HG02763 (cell line): ENCODE measurements at regions not wholly inside any gene's neighbourhood (a gene's known extent, or its start where the extent isn't known, plus 50 kb on each side); places are given as distances from the start of the nearest gene placed in this dataset.

Experiments
- ATAC-seq: cut with Tn5 transposase; IDR thresholded peaks from one replicate; pipeline ENCODE4 v1.9.1; 2021; ENCODE audit warnings: mild to moderate bottlenecking, moderate library complexity; ENCODE audit not compliant: unreplicated experiment

DNA sequence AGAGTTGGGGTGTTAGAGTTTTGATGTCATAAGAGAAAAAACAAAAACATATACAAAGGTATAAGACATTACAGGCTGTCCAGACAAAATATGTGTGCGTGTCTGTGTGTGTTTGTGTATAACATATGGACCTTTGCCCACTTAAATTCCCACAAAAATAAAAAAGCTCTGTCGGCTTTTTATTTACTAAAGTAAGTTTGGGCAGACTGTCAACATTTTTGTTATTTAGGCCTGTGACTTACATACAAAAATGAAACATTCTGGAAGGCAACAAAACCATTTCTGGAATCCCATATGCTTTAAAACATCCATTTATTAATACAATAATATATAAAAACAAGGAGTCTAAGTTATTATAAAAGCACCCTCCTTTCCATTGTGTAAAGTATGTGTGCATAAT is 960.1 kb upstream of the FAT3 start:
- no peak for ATAC-seq

DNA sequence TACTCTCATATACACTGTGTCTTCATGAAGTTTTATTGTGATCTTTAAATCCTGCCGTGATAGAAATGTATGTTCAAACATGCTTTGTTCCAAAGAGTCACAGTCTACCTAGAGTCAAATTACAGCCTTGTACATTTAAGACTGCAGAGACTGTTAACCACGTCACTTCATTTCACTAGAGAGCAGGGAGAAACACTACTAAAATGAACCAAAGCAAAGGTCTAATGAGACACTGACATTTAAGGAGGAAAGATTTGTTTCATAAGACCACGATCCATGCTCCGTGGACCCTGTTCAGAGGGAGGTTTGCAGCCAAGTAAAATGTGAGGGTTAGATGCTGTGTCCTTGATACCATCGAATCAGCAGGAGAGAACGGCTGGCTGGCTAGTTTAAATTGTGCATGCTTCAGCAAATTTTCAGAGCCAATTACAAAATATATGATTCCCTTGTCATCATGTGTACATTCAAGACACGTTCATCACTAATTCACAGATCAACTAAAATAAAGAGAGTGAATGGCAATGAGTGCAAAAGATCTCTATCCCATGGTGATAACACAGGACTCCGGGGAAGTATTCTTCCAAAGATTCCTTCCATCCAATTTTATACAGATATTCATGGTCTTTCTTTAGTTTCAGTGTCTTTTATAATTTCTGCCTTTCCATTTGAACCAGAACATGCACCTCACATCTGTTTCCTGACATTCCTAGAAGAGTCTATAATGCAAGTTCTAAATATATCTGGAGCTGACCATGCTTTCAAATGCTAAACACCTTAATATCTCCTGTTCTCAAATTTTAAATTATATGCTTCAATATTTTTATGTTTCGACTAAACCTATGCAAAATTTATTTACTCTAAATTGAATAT is 960.9 kb upstream of the FAT3 start:
- no peak for ATAC-seq

DNA sequence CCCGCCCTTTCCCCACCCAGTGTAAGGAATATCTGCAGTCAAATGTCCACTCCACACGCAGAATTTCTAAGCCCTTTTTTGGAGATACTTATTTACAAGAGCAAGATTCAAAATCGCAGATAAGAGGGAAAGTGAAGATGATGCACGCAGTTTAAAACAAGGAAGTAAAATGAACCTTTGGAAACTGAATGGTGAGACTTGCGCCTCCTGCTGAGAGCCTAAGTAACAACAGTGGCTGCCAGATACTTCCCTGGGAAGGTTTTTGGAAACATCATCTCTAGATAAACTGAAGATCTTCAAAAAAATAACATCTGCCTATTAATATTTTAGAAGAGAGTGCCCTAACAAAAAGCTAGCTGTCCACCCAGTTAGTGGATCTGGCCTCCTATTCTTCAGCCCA is 963.1 kb upstream of the FAT3 start:
- ATAC-seq, result no peak

DNA sequence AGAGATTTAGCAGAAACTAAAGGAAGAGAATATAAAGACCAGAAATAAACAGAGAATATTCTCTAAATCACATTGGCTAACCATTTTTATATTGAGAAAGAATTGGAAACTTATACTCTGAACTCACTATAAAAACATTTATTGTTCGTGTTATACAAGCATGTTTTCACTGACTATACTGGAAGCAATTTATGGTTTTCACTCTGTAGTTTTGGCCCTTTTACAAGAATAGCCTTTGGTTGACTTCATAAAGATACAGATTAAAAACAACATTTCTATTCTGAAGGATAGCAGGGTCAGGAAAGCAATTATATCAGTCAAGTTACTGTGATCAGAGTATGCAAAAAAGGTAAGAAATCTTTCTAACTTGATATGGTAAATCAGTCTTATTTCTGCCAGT is 965.7 kb upstream of the FAT3 start:
- ATAC-seq, result no peak

DNA sequence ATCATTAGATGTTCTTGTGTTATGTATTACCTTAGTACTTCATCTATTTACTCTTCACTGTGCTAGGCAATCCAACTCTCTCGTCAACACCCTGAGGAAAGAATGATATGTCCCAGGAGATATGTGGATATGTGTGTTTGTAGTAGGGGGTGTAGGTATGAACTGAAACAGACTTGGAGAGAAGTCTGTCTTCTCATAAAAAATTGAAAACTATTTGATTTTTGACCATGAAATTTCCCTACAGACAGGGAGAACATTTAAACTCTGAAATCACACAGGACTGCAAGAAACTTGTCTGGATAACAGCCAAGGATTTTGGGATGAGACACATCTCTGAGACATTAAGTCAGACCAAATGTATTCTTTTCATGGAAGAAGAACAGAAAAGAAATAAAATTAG is 967.0 kb upstream of the FAT3 start:
- no peak for ATAC-seq

DNA sequence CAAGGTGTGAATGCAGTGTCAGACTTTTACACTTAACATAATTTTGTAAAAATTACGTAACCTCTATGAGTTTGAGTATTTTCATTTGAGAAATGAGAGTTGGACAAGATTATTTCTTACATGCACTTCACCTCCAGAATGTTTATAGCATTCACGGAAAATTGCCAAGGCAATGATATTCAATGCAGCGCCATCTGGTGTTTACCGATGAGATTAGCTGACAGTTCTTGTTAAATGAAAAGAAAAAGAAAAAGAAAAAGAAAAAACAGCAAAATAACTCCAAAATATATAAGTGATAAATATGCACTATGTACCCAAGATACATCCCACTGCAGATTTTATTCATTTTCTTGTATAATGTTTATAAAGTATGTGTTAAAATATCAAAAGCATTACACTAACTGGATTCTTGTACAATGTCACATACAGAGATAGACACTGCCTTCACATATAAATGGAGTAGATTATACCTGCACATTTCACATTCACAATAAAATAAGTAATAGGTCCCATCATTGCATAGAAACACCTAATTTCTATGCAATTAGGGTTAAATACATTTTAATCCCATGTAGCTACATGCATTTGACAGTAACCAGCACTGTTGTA is 976.3 kb upstream of the FAT3 start:
- no peak for ATAC-seq

DNA sequence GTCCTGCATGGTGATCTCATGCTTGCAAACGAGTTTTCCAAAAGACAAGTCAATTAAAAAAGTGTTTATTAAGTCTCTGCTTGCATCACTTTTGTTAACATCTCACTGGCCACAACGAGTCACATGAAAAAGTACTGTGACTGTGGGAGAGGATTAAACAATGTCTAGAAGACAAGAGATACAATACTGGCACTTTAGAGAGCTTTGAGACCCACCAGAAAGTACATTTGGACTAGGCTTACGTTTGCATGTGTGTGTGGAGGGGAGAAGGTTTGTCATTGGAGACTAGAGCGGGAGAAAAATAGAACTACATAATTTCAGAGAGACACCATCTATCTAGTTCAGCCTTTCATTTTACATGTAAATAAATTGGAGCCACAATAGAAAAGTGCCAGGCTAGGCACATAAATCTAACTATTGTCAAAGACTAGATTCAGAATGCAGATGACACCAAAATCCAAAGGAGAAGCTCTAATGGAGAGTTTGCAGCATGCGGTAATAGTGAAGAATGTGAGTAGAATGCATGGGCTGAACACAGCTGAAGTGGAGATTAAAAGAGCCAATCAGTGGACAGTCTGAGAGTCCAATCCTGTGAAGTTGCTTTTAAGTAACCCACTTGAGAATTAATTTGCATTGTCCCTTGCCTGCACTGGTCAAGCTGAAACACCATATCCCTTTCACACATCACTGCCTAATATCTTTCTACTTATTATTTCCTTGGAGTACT is 977.4 kb upstream of the FAT3 start:
- no peak for ATAC-seq

DNA sequence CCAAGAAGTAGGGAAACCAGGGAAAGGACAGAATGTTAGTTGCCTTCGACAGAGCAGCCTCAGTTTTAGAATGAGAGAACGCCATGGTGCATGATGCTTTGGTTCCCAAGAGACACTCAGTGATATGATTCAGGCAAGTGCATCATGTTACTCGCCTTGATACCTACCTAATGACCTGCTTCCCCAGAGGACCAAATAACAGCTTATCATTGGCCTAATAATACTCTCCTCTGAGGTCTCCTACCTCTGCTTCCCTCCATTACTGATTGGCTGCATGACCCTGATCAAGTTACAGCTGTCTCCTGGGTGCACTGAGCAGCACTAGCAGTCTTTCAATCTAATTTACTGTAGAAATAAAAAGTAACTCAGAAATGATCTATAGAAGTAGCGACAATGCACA is 979.7 kb upstream of the FAT3 start:
- no peak for ATAC-seq

DNA sequence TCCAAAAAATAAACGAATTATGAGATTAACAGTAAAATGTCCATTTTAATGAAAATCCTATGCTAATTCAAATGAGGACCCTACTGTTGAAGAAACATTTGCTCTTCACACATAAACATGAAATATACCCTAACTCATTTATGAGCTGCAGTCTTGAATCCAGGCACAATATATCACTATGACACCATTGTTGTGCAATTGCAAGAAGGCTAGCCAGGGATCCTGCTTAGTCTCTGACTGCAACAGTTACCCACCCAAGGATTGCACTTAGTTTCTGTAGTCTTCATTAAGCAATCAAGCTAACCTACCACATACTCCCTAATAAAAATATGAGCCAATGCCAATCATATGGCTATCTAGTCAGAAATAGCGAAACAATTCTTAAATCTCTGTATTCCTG is 981.0 kb upstream of the FAT3 start:
- no peak for ATAC-seq

DNA sequence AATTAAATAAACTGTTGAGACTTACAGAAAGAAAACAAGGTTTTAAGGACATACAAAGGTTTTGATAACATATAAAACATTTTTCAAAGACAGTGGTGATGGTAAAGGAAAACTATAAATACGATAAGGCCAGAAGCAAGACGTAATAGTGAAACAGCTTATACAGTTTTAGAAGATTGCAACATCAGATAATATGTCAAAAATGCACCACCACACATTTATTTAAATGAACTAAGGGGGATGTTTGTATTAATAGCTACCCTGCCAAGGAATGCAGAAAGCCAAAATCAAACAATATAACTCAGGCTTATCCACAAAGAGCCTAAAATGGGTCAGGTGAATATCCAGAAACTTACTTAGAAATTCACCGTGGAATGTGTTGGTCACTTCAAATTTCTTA is 981.6 kb upstream of the FAT3 start:
- ATAC-seq, result no peak

DNA sequence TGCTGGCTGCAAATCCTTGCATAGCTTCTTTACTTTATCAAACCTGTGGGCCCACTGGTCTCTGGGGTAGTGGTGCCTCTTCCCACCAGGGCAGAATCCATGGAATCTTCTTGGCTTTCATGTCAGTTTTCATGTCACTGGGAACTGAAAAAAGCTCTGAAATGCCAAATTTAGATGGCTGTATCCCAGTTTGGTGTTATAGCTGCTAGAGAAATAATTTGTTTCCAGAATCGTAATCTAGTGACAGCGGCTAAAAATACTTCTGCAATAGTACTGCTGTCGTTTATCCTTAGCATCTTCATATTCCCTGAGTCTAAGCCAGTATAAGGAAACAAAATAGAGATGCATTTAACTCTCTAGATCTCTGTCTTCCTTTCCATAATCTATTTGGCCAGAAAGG is 983.4 kb upstream of the FAT3 start:
- no peak for ATAC-seq

DNA sequence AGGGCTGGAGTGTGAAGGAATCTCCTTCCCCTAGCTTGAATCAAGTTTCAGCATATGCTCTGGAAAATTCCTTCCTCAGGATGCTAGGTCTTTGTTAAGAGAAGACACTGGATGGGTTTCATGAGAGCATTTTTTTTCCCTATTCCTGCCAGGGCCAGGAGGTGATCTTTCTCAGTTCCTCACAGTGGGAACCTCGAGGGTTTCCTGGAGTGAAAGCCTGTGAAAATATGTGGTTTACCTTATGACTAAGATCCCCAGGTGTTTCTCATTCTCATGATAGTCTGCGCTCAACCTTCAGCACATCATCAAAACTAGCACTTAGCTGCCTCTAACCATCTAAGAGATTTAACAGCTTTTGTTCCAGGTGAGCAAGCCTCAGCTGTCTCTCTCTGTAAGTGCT is 985.3 kb upstream of the FAT3 start:
- no peak for ATAC-seq

DNA sequence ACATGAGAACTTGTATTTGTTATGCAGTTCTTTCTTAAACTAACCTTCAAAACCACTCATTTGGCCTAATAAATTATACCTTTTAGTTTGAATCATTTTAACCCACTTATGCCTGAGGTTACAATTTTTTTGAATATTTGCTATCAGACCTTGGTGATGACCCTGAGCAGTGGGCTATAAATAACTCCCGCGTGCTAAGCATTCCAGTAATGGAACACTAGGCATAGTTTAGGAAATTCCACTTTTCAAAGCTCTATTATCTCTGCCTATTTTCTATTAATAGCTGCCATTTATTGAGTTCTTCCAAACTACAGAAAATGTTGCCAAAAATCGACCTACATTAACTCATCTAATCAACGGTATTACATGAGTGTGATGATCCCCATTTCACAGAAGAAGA is 993.4 kb upstream of the FAT3 start:
- no peak for ATAC-seq

DNA sequence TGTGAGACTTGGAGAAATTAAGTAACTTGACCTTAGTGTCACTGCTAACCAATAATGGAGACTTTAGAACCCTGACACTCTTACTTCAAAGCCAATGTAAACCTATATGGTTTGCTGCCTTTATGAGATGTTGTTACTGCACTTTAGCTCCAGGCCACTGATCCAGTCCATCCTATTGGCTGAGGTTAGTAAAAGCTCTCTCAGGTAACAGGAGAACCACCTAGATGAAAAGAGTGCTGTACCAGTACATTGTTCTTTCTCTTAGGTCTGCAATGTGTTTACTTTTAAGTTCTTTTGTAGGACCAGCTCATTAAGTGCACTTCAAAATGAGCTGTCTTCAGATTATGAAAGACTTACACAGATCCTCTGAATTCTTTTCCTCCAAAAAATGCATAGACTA is 994.0 kb upstream of the FAT3 start:
- no peak for ATAC-seq

DNA sequence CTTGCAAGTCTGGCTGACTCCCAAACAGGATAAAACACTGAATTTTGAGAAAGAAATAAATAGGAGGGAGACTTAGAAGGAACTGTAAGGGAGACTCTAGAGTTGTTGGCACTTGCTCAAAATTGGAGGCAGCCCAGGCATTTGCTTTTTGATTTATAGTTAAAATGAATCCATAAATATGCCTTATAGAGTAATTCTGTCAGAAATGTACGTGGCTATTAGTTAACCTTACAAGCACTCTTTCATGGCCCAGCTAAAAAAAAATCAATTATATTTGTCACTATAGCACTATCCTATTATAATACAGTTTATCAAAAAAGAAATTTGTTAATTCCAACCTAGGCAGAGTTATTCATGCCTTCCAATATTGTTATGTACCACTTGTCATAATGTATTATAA is 1000.0 kb upstream of the CHORDC1 start:
- ATAC-seq, result no peak

DNA sequence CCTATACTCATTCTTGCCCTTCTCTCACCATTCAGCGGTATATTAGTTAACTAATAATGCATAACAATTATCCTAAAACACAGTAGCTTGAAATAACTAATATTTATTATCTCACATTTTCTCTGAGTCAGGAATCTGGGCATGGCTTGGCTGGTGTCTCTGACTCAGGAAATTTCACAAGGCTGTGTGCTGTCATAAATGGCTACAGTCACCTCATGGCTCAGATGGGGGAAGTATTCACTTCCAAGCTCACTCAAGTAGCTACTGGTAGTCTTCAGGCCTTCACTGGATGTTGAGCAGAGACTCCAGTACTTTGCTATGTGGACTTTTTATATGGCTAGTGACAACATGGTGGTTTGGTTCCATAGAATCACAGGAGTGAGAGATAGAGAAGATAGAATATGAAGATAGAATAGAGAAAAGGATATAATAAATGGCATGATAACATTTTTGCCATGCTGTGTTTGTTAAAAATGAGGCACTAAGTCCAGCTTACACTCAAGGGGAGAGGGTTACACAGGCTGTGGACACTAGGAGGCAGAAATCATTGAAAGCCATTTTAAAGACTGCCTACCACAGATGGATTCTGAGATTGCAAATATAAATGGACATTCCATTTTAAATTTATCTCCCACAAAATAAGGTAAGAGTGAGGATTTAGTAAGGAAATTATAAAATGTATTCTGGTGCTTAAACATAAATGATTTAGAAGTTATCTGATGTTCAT is 997.8 kb upstream of the CHORDC1 start:
- ATAC-seq, result no peak

DNA sequence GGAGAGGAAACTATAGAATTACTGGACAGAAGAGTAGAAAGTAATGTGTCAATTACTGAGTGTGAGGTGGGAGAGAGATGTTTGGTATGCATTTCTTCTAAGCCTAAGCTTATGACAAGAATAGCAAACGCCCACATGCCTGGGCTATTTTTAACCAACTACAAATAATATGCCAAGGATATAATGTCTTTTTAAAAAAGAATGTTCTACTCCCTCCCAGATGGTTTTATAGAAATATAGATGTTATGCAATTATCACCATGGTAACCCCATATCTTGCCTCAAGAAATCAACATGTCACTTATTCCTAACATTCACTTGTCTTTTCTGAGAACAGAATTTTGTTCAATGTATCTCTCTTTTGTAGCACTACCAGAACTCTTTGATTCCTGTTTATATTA is 996.7 kb upstream of the CHORDC1 start:
- ATAC-seq, result no peak

DNA sequence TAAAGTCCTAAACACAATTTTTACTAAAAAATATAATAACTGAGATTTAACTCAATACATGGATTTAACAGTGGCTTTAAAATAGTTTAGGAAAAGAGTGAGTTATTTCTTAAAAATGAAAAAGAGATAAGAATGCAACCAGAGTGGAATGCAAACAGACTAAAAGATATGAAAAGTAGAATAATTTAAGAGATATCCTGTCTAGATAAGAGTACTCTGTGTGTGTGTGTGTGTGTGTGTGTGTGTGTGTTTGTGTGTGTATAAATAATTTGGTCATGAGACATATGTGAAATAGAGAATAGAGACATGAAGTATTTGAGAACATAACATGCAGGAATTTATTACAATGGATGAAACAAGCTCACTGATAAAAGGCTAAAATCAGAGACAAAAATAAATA is 986.9 kb upstream of the CHORDC1 start:
- ATAC-seq, result no peak

DNA sequence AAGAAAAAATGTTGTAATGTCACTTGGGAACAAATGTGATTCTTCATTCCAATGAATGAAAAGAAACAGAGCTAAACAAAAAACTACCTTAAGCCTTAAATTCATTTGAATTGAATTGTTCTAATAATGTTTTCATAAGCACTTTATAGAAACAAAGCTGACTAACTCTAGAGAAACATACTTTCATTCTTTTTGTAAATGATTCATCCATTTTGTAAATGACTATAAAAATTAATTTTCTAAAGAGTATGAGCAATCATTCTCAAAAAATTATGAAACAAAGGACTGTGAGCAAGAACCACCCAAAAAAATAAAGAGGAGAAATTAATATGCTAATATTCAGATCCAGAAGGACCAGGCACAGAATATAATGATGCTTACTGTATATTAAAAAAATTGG is 986.5 kb upstream of the CHORDC1 start:
- ATAC-seq, result no peak

DNA sequence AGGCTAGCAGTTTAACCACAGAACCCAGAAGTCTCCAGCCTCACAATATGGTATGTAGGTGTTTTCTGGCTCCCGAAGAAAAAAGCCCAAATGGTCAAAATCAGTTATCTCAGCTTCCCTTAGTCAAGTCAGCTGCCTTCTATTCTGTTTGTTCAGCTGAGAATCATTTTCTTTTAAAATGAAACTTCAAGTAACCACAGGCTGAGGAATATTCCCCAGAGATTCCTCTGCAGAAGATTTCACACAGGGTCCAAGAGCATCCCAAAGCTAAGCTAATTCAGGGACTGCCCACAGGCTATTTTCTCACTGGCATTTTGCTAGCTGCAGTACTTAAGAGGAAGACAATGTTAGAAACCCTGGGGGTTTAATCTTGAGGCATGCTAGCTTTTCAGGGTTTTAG is 977.0 kb upstream of the CHORDC1 start:
- no peak for ATAC-seq

DNA sequence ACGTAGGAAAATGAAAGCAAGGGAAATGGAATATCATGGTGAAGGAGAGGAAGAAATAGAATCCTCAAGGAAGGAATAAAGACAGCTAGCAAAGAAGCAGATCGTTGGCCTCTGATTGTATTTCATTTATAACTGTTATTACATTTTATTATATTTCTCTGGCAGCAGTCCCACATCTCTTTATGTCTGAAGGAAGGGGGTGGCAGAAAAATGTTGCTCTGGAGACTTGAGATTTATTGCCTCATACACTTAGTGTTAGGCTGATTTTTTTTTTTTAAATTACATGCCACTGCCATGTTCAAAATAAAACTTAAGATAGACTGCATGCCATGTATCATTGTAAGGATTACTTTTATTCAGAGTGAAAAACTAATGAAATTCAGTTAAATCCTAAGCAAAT is 971.7 kb upstream of the CHORDC1 start:
- no peak for ATAC-seq
